EH (cell line): ENCODE measurements at regions not wholly inside any gene's neighbourhood (a gene's known extent, or its start where the extent isn't known, plus 50 kb on each side); places are given as distances from the start of the nearest gene placed in this dataset.

ENCODE experiments used
- DNase-seq: peaks from one replicate; pipeline ENCODE4 v3.0.0-alpha.2; 2015; ENCODE audit warnings: low read depth

- DNase-seq, result no peak
Observed at GRCh38 chr3:72322264-72322976, 525.8 kb downstream of the SHQ1 start.

- DNase-seq, result no peak
Observed at GRCh38 chr3:72320955-72321303, 527.3 kb downstream of the SHQ1 start.

GRCh38 chr3:72320095-72320954, 527.9 kb downstream of the SHQ1 start:
- no peak for DNase-seq

- DNase-seq, result peak; percentile 80
Observed at GRCh38 chr3:72319194-72320094, 528.8 kb downstream of the SHQ1 start.

GRCh38 chr3:72318504-72319193, 529.6 kb downstream of the SHQ1 start:
- peak; percentile 53 for DNase-seq

- peak; percentile 68 for DNase-seq
Observed at GRCh38 chr3:72317491-72317890, 530.8 kb downstream of the SHQ1 start.

GRCh38 chr3:72316501-72317279, 531.6 kb downstream of the SHQ1 start:
- no peak for DNase-seq

- no peak for DNase-seq
Observed at GRCh38 chr3:72313308-72313707, 528.4 kb upstream of the PROK2 start.

GRCh38 chr3:72312339-72312738, 527.4 kb upstream of the PROK2 start:
- DNase-seq, result peak; percentile 34

GRCh38 chr3:72311425-72311824, 526.5 kb upstream of the PROK2 start:
- peak; percentile 31 for DNase-seq

- peak; percentile 95 for DNase-seq
Observed at GRCh38 chr3:72310419-72311380, 525.8 kb upstream of the PROK2 start.

GRCh38 chr3:72309661-72310418, 524.9 kb upstream of the PROK2 start:
- no peak for DNase-seq

GRCh38 chr3:72308641-72309040, 523.7 kb upstream of the PROK2 start:
- no peak for DNase-seq

- DNase-seq, result no peak
Observed at GRCh38 chr3:72307438-72308115, 522.6 kb upstream of the PROK2 start.

- no peak for DNase-seq
Observed at GRCh38 chr3:72306800-72307341, 521.9 kb upstream of the PROK2 start.

- peak; percentile 59 for DNase-seq
Observed at GRCh38 chr3:72303926-72304325, 519.0 kb upstream of the PROK2 start.

- DNase-seq, result no peak
Observed at GRCh38 chr3:72301779-72302178, 516.8 kb upstream of the PROK2 start.

GRCh38 chr3:72300621-72301020, 515.7 kb upstream of the PROK2 start:
- no peak for DNase-seq
